OCI-LY3 (cell line): ENCODE measurements at regions not wholly inside any gene's neighbourhood (a gene's known extent, or its start where the extent isn't known, plus 50 kb on each side); places are given as distances from the start of the nearest gene placed in this dataset.

Source experiments
- H2AFZ ChIP-seq: fragments of 200-600, 300-600 bp; shearing (Covaris generic); 2 replicates; pipeline ENCODE4 v1.6.0; 2014; ENCODE audit warnings: antibody characterized with exemption, low read depth, low read length
- H3K27ac ChIP-seq: fragments of 200-600, 300-600 bp; sonication (generic); 2 replicates; pipeline ENCODE4 v1.5.1; 2014; ENCODE audit warnings: mild to moderate bottlenecking, low read length, moderate library complexity, mixed read lengths
- H3K27me3 ChIP-seq: fragments of 200-600, 300-600 bp; sonication (generic); 2 replicates; pipeline ENCODE4 v1.6.1; 2014; ENCODE audit warnings: low read depth, low read length, mixed read lengths
- H3K36me3 ChIP-seq: fragments of 200-600, 300-600 bp; sonication (generic); replicated peaks from 2 replicates; pipeline ENCODE3; 2014; ENCODE audit warnings: low read depth, low read length, mixed read lengths
- H3K4me1 ChIP-seq: fragments of 300-600, 200-600 bp; sonication (generic); 2 replicates; pipeline ENCODE4 v1.6.1; 2014; ENCODE audit warnings: low read length, mixed read lengths
- H3K4me2 ChIP-seq: fragments of 200-600, 300-600 bp; sonication (generic); 2 replicates; pipeline ENCODE4 v1.6.1; 2014; ENCODE audit warnings: low read length, mixed read lengths
- H3K4me3 ChIP-seq: fragments of 300-600, 200-600 bp; sonication (generic); 2 replicates; pipeline ENCODE4 v1.5.1; 2014; ENCODE audit warnings: antibody characterized with exemption, mild to moderate bottlenecking, low read length, moderate library complexity
- H3K79me2 ChIP-seq: fragments of 300-600, 200-600 bp; shearing (Covaris generic); 2 replicates; pipeline ENCODE4 v1.6.1; 2014; ENCODE audit warnings: mild to moderate bottlenecking, low read length, mixed read lengths
- H3K9ac ChIP-seq: fragments of 300-600, 200-600 bp; shearing (Covaris generic); 2 replicates; pipeline ENCODE4 v1.6.0; 2014; ENCODE audit warnings: mild to moderate bottlenecking, low read length, moderate library complexity
- H3K9me3 ChIP-seq: fragments of 200-600, 300-600 bp; shearing (Covaris generic); 2 replicates; pipeline ENCODE4 v1.6.1; 2014; ENCODE audit warnings: low read length, mixed read lengths; ENCODE audit not compliant: insufficient read depth
- H4K20me1 ChIP-seq: fragments of 200-600, 300-600 bp; sonication (generic); 2 replicates; pipeline ENCODE4 v1.6.1; 2016; ENCODE audit warnings: low read length, mixed read lengths; ENCODE audit not compliant: insufficient read depth
- CTCF ChIP-seq: fragments of 200-600, 300-600 bp; sonication (generic); IDR thresholded peaks from 2 replicates; pipeline ENCODE4 v1.5.1; 2014; ENCODE audit warnings: antibody characterized with exemption, low read length, low read depth
- EZH2phosphoT487 ChIP-seq: fragments of 200-600 bp; shearing (Covaris generic); IDR thresholded peaks from 2 replicates; pipeline ENCODE4 v1.6.1; 2018; ENCODE audit warnings: antibody characterized with exemption, mixed run types, low read depth

- H4K20me1 ChIP-seq: no peaks in the 10 kb centered on the region
- no peak overlapping the region for H3K4me3 ChIP-seq
- no peak overlapping the region for H3K9ac ChIP-seq
- H2AFZ ChIP-seq: no peak overlapping the region
- H3K4me1 ChIP-seq: no peaks in the 10 kb centered on the region
- H3K36me3 ChIP-seq: no peaks in the 10 kb centered on the region
- no peaks in the 10 kb centered on the region for H3K79me2 ChIP-seq
- H3K27me3 ChIP-seq: no peaks in the 10 kb centered on the region
- TF ChIP-seq CTCF: no peak
- no peak for TF ChIP-seq EZH2phosphoT487
- H3K27ac ChIP-seq: no peak overlapping the region
- no peak overlapping the region for H3K4me2 ChIP-seq
- H3K9me3 ChIP-seq: no peaks in the 10 kb centered on the region
Measured at GRCh38 chr12:126163984-126164383, 1098.7 kb downstream of the AACS start.

GRCh38 chr12:126171937-126172559 is 1106.8 kb downstream of the AACS start:
- H4K20me1 ChIP-seq: no peaks in the 10 kb centered on the region
- H3K9me3 ChIP-seq: no peaks in the 10 kb centered on the region
- H3K79me2 ChIP-seq: no peaks in the 10 kb centered on the region
- H2AFZ ChIP-seq: no peak overlapping the region
- no peaks in the 10 kb centered on the region for H3K27me3 ChIP-seq
- H3K4me1 ChIP-seq: no peaks in the 10 kb centered on the region
- no peak overlapping the region for H3K4me2 ChIP-seq
- H3K9ac ChIP-seq: no peak overlapping the region
- H3K27ac ChIP-seq: no peak overlapping the region
- no peak for TF ChIP-seq CTCF
- no peak for TF ChIP-seq EZH2phosphoT487
- no peak overlapping the region for H3K4me3 ChIP-seq
- no peaks in the 10 kb centered on the region for H3K36me3 ChIP-seq

- Histone ChIP-seq H4K20me1 (no peaks in the 10 kb centered on the region), H3K4me2 (no peak overlapping the region), H3K4me3 (no peak overlapping the region), H3K9ac (no peak overlapping the region), H2AFZ (no peak overlapping the region), H3K4me1 (no peaks in the 10 kb centered on the region), H3K36me3 (no peaks in the 10 kb centered on the region), H3K27me3 (no peaks in the 10 kb centered on the region), H3K27ac (no peak overlapping the region), H3K9me3 (no peaks in the 10 kb centered on the region), H3K79me2 (no peaks in the 10 kb centered on the region)
- no peak for TF ChIP-seq EZH2phosphoT487
- TF ChIP-seq CTCF: no peak
Measured at GRCh38 chr12:126182619-126183236, 1117.5 kb downstream of the AACS start.

GRCh38 chr12:126185025-126185424 is 1119.8 kb downstream of the AACS start:
- Histone ChIP-seq H3K4me1 (no peaks in the 10 kb centered on the region), H3K4me3 (no peak overlapping the region), H3K79me2 (no peaks in the 10 kb centered on the region), H3K27me3 (no peaks in the 10 kb centered on the region), H3K9ac (no peak overlapping the region), H3K27ac (no peak overlapping the region), H3K36me3 (no peaks in the 10 kb centered on the region), H4K20me1 (no peaks in the 10 kb centered on the region), H3K4me2 (no peak overlapping the region), H3K9me3 (no peaks in the 10 kb centered on the region), H2AFZ (no peak overlapping the region)
- TF ChIP-seq CTCF (no peak), EZH2phosphoT487 (no peak)
